DOHH2 (cell line): ENCODE measurements at regions not wholly inside any gene's neighbourhood (a gene's known extent, or its start where the extent isn't known, plus 50 kb on each side); places are given as distances from the start of the nearest gene placed in this dataset.

Experiments used
- H3F3A ChIP-seq: fragments of 200-600 bp; sonication (generic), shearing (Covaris generic); 2 replicates; pipeline ENCODE4 v1.6.0; 2016; ENCODE audit warnings: antibody characterized with exemption, mild to moderate bottlenecking; ENCODE audit not compliant: control insufficient read depth, insufficient read depth
- H3K27ac ChIP-seq: fragments of 200-600 bp; sonication (generic); 2 replicates; pipeline ENCODE4 v1.5.1; 2014; ENCODE audit warnings: low read depth, mild to moderate bottlenecking, low read length, moderate library complexity
- H3K27me3 ChIP-seq: fragments of 200-600 bp; sonication (generic); 2 replicates; pipeline ENCODE4 v1.6.1; 2014; ENCODE audit warnings: mild to moderate bottlenecking, low read length, mixed read lengths; ENCODE audit not compliant: control insufficient read depth
- H3K36me3 ChIP-seq: fragments of 200-600 bp; sonication (generic); 2 replicates; pipeline ENCODE4 v1.6.1; 2014; ENCODE audit warnings: mild to moderate bottlenecking, low read length, moderate library complexity, mixed read lengths; ENCODE audit not compliant: control insufficient read depth
- H3K4me1 ChIP-seq: fragments of 200-600 bp; sonication (generic); 2 replicates; pipeline ENCODE4 v1.6.1; 2014; ENCODE audit warnings: mild to moderate bottlenecking, low read length, mixed read lengths; ENCODE audit not compliant: control insufficient read depth
- H3K4me2 ChIP-seq: fragments of 200-600 bp; sonication (generic); 2 replicates; pipeline ENCODE4 v1.6.0; 2014; ENCODE audit warnings: mild to moderate bottlenecking, low read length, moderate library complexity
- H3K4me3 ChIP-seq: fragments of 200-600 bp; sonication (generic); 2 replicates; pipeline ENCODE4 v1.5.1; 2014; ENCODE audit warnings: mild to moderate bottlenecking, low read length, mixed read lengths
- H3K79me2 ChIP-seq: fragments of 200-600 bp; sonication (generic); 2 replicates; pipeline ENCODE4 v1.6.1; 2014; ENCODE audit warnings: mild to moderate bottlenecking, low read length, mixed read lengths; ENCODE audit not compliant: control insufficient read depth
- H3K9me2 ChIP-seq: fragments of 200-600 bp; sonication (generic); replicated peaks from 2 replicates; pipeline ENCODE4 v1.6.1; 2014; ENCODE audit warnings: mild to moderate bottlenecking, low read length, mixed read lengths; ENCODE audit not compliant: control insufficient read depth
- H3K9me3 ChIP-seq: fragments of 200-600 bp; sonication (generic); 2 replicates; pipeline ENCODE4 v1.6.1; 2014; ENCODE audit warnings: antibody characterized with exemption, low read length, mixed read lengths; ENCODE audit not compliant: control insufficient read depth, insufficient read depth
- H4K20me1 ChIP-seq: fragments of 200-600 bp; sonication (generic); 2 replicates; pipeline ENCODE4 v1.6.0; 2014; ENCODE audit warnings: low read depth, mild to moderate bottlenecking, antibody characterized with exemption, low read length, moderate library complexity; ENCODE audit not compliant: control insufficient read depth, insufficient read depth
- CTCF ChIP-seq: fragments of 200-600 bp; sonication (generic); IDR thresholded peaks from one replicate; pipeline ENCODE4 v1.5.1; 2014; ENCODE audit warnings: antibody characterized with exemption, mild to moderate bottlenecking, low read depth, low read length; ENCODE audit not compliant: poor library complexity, severe bottlenecking
- EZH2phosphoT487 ChIP-seq: fragments of 200-600 bp; sonication (generic); IDR thresholded peaks from 2 replicates; pipeline ENCODE4 v1.6.1; 2017; ENCODE audit warnings: borderline replicate concordance, mild to moderate bottlenecking, antibody characterized with exemption, low read length, moderate library complexity, mixed read lengths

GRCh38 chr12:77619425-77619824 is 211.3 kb upstream of the NAV3 start:
- Histone ChIP-seq H3K36me3 (no peaks in the 10 kb centered on the region), H3K79me2 (no peaks in the 10 kb centered on the region), H3K27me3 (no peaks in the 10 kb centered on the region), H3K4me2 (no peak overlapping the region), H4K20me1 (no peaks in the 10 kb centered on the region), H3K4me1 (no peaks in the 10 kb centered on the region), H3K9me3 (no peaks in the 10 kb centered on the region), H3K9me2 (no peaks in the 10 kb centered on the region), H3K4me3 (no peak overlapping the region), H3F3A (no peaks in the 10 kb centered on the region), H3K27ac (no peak overlapping the region)
- TF ChIP-seq CTCF = no peak
- no peak for TF ChIP-seq EZH2phosphoT487

DNA sequence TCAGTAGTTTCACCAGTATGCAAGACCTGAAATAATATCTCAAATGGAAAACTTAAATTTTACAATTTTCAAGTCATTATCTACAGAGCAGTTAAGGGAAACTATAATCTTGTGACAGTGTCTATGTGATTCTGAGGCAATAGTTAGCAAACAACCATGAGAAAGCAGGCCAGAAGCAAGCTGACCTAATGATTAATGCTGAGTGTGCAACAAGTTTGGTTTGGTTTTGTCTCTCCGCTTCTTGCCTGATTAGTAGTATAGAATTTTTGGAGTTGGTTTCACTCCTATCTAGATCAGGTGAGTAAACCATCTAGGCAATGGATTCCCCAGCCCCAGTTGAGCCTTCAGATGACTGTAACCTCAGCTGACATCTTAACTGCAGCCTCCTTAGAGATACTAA is 212.9 kb upstream of the NAV3 start:
- peaks cover 4% of the 10 kb centered on the region for H3K4me1 ChIP-seq
- H4K20me1 ChIP-seq = no peaks in the 10 kb centered on the region
- H3K79me2 ChIP-seq = no peaks in the 10 kb centered on the region
- H3K9me3 ChIP-seq = 0 out of 2 replicates have a peak, but pooled peaks cover 5% of the 10 kb centered on the region
- H3K4me2 ChIP-seq = no peak overlapping the region
- no peaks in the 10 kb centered on the region for H3K9me2 ChIP-seq
- no peak overlapping the region for H3K4me3 ChIP-seq
- H3K36me3 ChIP-seq = no peaks in the 10 kb centered on the region
- TF ChIP-seq CTCF = no peak
- TF ChIP-seq EZH2phosphoT487 = no peak
- H3K27me3 ChIP-seq = no peaks in the 10 kb centered on the region
- no peak overlapping the region for H3K27ac ChIP-seq
- H3F3A ChIP-seq = no peaks in the 10 kb centered on the region

DNA sequence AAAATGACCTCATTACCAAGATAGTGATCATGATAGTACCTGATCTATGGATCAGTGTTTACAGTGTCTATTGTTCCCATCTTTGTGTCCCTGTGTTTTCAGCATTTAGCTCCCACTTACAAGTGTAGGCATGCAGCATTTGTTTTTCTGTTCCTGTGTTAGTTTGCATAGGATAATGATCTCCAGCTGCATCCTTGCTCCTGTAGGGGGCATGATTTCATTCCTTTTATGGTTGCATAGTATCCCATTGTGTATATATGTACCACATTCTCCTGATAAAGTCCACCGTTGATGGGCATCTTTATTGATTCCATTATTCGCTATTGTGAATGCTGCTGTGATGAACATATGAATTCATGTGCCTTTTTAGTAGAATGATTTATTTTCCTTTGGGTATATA is 215.4 kb upstream of the NAV3 start:
- H3K4me1 ChIP-seq = peaks cover 7% of the 10 kb centered on the region
- H3K27me3 ChIP-seq = no peaks in the 10 kb centered on the region
- TF ChIP-seq CTCF (peak; percentile 13), EZH2phosphoT487 (no peak)
- no peaks in the 10 kb centered on the region for H3K79me2 ChIP-seq
- no peaks in the 10 kb centered on the region for H3K36me3 ChIP-seq
- no peaks in the 10 kb centered on the region for H3K9me2 ChIP-seq
- H4K20me1 ChIP-seq = no peaks in the 10 kb centered on the region
- no peak overlapping the region for H3K4me2 ChIP-seq
- no peak overlapping the region for H3K4me3 ChIP-seq
- no peaks in the 10 kb centered on the region for H3F3A ChIP-seq
- no peak overlapping the region for H3K27ac ChIP-seq
- H3K9me3 ChIP-seq = 0 out of 2 replicates have a peak, but pooled peaks cover 5% of the 10 kb centered on the region

DNA sequence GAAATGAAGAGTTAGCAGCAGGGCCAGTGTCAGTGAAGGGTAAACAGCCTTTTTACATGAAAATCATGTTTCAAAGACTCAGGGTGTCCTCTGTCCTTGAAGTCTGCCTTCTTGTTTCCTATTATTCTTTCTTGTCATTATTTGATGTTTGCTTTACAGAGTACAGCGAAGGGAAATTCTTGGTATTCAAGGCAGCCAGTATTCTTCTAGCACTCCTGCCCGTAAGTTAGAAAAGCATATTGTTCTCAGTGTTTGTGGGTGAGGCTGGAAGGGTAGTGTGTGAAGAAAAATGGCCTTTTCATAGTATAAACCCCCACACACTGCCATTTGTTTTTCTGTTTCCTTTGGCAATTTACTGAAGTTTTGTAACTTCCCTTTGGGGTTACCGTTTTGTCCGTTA is 217.3 kb upstream of the NAV3 start:
- no peak overlapping the region for H3K4me2 ChIP-seq

More for the DNA sequence above, 217.3 kb upstream of the NAV3 start:
- Histone ChIP-seq H3F3A (no peaks in the 10 kb centered on the region), H3K27ac (no peak overlapping the region), H3K9me2 (no peaks in the 10 kb centered on the region), H3K27me3 (no peaks in the 10 kb centered on the region), H3K79me2 (no peaks in the 10 kb centered on the region), H3K4me3 (no peak overlapping the region), H3K4me1 (peaks cover 7% of the 10 kb centered on the region), H4K20me1 (no peaks in the 10 kb centered on the region), H3K36me3 (no peaks in the 10 kb centered on the region), H3K9me3 (0 out of 2 replicates have a peak, but pooled peaks cover 5% of the 10 kb centered on the region)
- TF ChIP-seq EZH2phosphoT487 = no peak
- TF ChIP-seq CTCF = no peak
